ENCODE measurements at regions not wholly inside any gene's neighbourhood (a gene's known extent, or its start where the extent isn't known, plus 50 kb on each side); places are given as distances from the start of the nearest gene placed in this dataset.

- H3K27ac Mint-ChIP-seq = no peak overlapping the region
- H3K4me3 Mint-ChIP-seq = no peak overlapping the region
- no CpG with 5 or more reads among the region's 3 CpGs for WGBS (ENCODE audit: extremely low coverage, insufficient read length, low lambda C conversion rate)
- no peaks in the 10 kb centered on the region for H3K27me3 ChIP-seq (ENCODE audit: insufficient read depth, low read length)
- no peak overlapping the region for H3K4ac ChIP-seq (ENCODE audit: low read depth, low read length)
- H2BK15ac ChIP-seq (ENCODE audit: low read depth, low read length) = no peak overlapping the region
- H2BK120ac ChIP-seq (ENCODE audit: low read depth, low read length, poor library complexity, severe bottlenecking) = no peak overlapping the region
- H3K18ac ChIP-seq (ENCODE audit: insufficient read length, low read depth, low read length) = no peak overlapping the region
- H4K8ac ChIP-seq (replicated peaks; ENCODE audit: insufficient read length, low read depth, low read length) = no peak overlapping the region
- TF ChIP-seq CTCF (conservative IDR thresholded peaks at IDR 0.05) = no peak
- no peak overlapping the region for H2BK20ac ChIP-seq (ENCODE audit: low read depth, low read length, poor library complexity, severe bottlenecking)
- H3K9me3 ChIP-seq (ENCODE audit: control insufficient read depth, low read depth, low read length) = no peaks in the 10 kb centered on the region
- DNase-seq = no peak
- H3K27me3 Mint-ChIP-seq (ENCODE audit: low read depth) = no peaks in the 10 kb centered on the region
- no peak overlapping the region for H2AK5ac ChIP-seq (ENCODE audit: insufficient read length, low read length)
- no peaks in the 10 kb centered on the region for H3K23me2 ChIP-seq (ENCODE audit: insufficient read length, low read depth, low read length, poor library complexity, severe bottlenecking)
- no peak overlapping the region for H4K91ac ChIP-seq (ENCODE audit: insufficient read length, low read depth, low read length)
- no peaks in the 10 kb centered on the region for H3K79me1 ChIP-seq (ENCODE audit: insufficient read depth, low read depth, low read length, poor library complexity, severe bottlenecking)
- no peak overlapping the region for H3K4me2 ChIP-seq (ENCODE audit: insufficient read depth, insufficient read length, low read length)
- H2AFZ ChIP-seq (ENCODE audit: low read length) = no peak overlapping the region
- H3K9ac ChIP-seq (ENCODE audit: extremely low read depth, insufficient read length, low read length) = no peak overlapping the region
- no peaks in the 10 kb centered on the region for H3K79me2 ChIP-seq (ENCODE audit: insufficient read depth, low read length)
- no peak overlapping the region for H3T11ph ChIP-seq (ENCODE audit: low read length)
- H2BK12ac ChIP-seq (ENCODE audit: insufficient read length, low read depth, low read length) = no peak overlapping the region
- H3K4me1 Mint-ChIP-seq = no peaks in the 10 kb centered on the region; a peak in 1 of 4 replicates
- H3K23ac ChIP-seq (ENCODE audit: insufficient read length, low read depth, low read length) = no peak overlapping the region
- no peaks in the 10 kb centered on the region for H3K4me1 ChIP-seq (ENCODE audit: insufficient read depth, low read length)
- no peak overlapping the region for H3K14ac ChIP-seq (ENCODE audit: insufficient read depth, low read length)
- no peak overlapping the region for H4K5ac ChIP-seq (ENCODE audit: insufficient read length, low read depth, low read length)
- H4K20me1 ChIP-seq (ENCODE audit: control insufficient read depth, insufficient read depth, insufficient read length) = no peaks in the 10 kb centered on the region
- H3K56ac ChIP-seq (ENCODE audit: insufficient read length, low read depth, low read length) = no peak overlapping the region
- H2BK5ac ChIP-seq (ENCODE audit: insufficient read length, low read length) = no peak overlapping the region
- H3K36me3 Mint-ChIP-seq (ENCODE audit: insufficient read depth in 1 of 3, low read depth in 3 of 3) = no peaks in the 10 kb centered on the region
- H3K27ac ChIP-seq (ENCODE audit: insufficient read length, low read depth, low read length) = no peak overlapping the region
- H3K9me3 Mint-ChIP-seq = no peaks in the 10 kb centered on the region; a peak in 3 of 5 replicates
Observed at GRCh38 chr6:48777411-48777810, 666.4 kb upstream of the PTCHD4 start.

Data from H9 (cell line).